Activated naive CD4-positive, alpha-beta T cell treated with anti-CD3 and anti-CD28 coated beads, Interleukin-2, amount 50 U/mL, for 24 hours (primary cell): ENCODE measurements at regions not wholly inside any gene's neighbourhood (a gene's known extent, or its start where the extent isn't known, plus 50 kb on each side); places are given as distances from the start of the nearest gene placed in this dataset.
"Not testable (repeated sequence)": the region's sequence is repeated elsewhere in the genome, so short reads cannot be mapped to it uniquely, and the experiment has no call there.

Experiments
- H3K27ac Mint-ChIP-seq: one replicate; pipeline ENCODE4 v1.8.0; 2021; ENCODE audit warnings: mild to moderate bottlenecking, mixed read lengths
- H3K27me3 Mint-ChIP-seq: one replicate; pipeline ENCODE4 v1.8.0; 2021; ENCODE audit warnings: mixed read lengths
- H3K36me3 Mint-ChIP-seq: one replicate; pipeline ENCODE4 v1.8.0; 2021; ENCODE audit warnings: mixed read lengths
- H3K4me1 Mint-ChIP-seq: one replicate; pipeline ENCODE4 v1.8.0; 2021; ENCODE audit warnings: mixed read lengths
- H3K4me3 Mint-ChIP-seq: one replicate; pipeline ENCODE4 v1.8.0; 2021; ENCODE audit warnings: mild to moderate bottlenecking, mixed read lengths
- H3K9me3 Mint-ChIP-seq: one replicate; pipeline ENCODE4 v1.8.0; 2021; ENCODE audit warnings: mixed read lengths

- H3K36me3 Mint-ChIP-seq: no peaks in the 10 kb centered on the region
These were observed 440.1 kb downstream of the CBLN4 start for GRCh38 chr20:55565096-55565773.

GRCh38 chr20:55561259-55561658 is 444.1 kb downstream of the CBLN4 start:
- peaks cover 2% of the 10 kb centered on the region for H3K27me3 Mint-ChIP-seq
- peaks cover 17% of the 10 kb centered on the region for H3K9me3 Mint-ChIP-seq
- H3K36me3 Mint-ChIP-seq: no peaks in the 10 kb centered on the region
- H3K27ac Mint-ChIP-seq: no peak overlapping the region
- H3K4me3 Mint-ChIP-seq: no peak overlapping the region
- no peaks in the 10 kb centered on the region for H3K4me1 Mint-ChIP-seq

More at GRCh38 chr20:55565096-55565773, 440.1 kb downstream of the CBLN4 start:
- H3K27me3 Mint-ChIP-seq: peaks cover 2% of the 10 kb centered on the region
- peaks cover 16% of the 10 kb centered on the region for H3K9me3 Mint-ChIP-seq
- no peak overlapping the region for H3K27ac Mint-ChIP-seq
- H3K4me1 Mint-ChIP-seq: no peaks in the 10 kb centered on the region
- H3K4me3 Mint-ChIP-seq: no peak overlapping the region

- H3K27me3 Mint-ChIP-seq: no peaks in the 10 kb centered on the region
- no peaks in the 10 kb centered on the region for H3K36me3 Mint-ChIP-seq
- H3K4me1 Mint-ChIP-seq: no peaks in the 10 kb centered on the region
- no peak overlapping the region for H3K4me3 Mint-ChIP-seq
- peaks cover 11% of the 10 kb centered on the region for H3K9me3 Mint-ChIP-seq
- no peak overlapping the region for H3K27ac Mint-ChIP-seq
These were observed 448.1 kb downstream of the CBLN4 start for GRCh38 chr20:55557191-55557590.

- no peak overlapping the region for H3K27ac Mint-ChIP-seq
- H3K4me3 Mint-ChIP-seq: no peak overlapping the region
- H3K27me3 Mint-ChIP-seq: no peaks in the 10 kb centered on the region
- H3K9me3 Mint-ChIP-seq: peaks cover 11% of the 10 kb centered on the region
- no peaks in the 10 kb centered on the region for H3K4me1 Mint-ChIP-seq
- H3K36me3 Mint-ChIP-seq: no peaks in the 10 kb centered on the region
These were observed 450.2 kb downstream of the CBLN4 start for GRCh38 chr20:55555075-55555650.

- peaks cover 4% of the 10 kb centered on the region for H3K9me3 Mint-ChIP-seq
- H3K4me1 Mint-ChIP-seq: no peaks in the 10 kb centered on the region
- no peak overlapping the region for H3K27ac Mint-ChIP-seq
- H3K27me3 Mint-ChIP-seq: no peaks in the 10 kb centered on the region
- no peaks in the 10 kb centered on the region for H3K36me3 Mint-ChIP-seq
- H3K4me3 Mint-ChIP-seq: no peak overlapping the region
These were observed 460.7 kb downstream of the CBLN4 start for GRCh38 chr20:55544638-55545037.

GRCh38 chr20:55540486-55540885 is 464.8 kb downstream of the CBLN4 start:
- Mint-ChIP-seq H3K4me3 (no peak overlapping the region), H3K36me3 (no peaks in the 10 kb centered on the region), H3K27ac (no peak overlapping the region), H3K27me3 (peaks cover 3% of the 10 kb centered on the region), H3K4me1 (no peaks in the 10 kb centered on the region), H3K9me3 (no peaks in the 10 kb centered on the region)

GRCh38 chr20:55540013-55540412 is 465.3 kb downstream of the CBLN4 start:
- Mint-ChIP-seq H3K27me3 (peaks cover 3% of the 10 kb centered on the region), H3K36me3 (no peaks in the 10 kb centered on the region), H3K4me3 (no peak overlapping the region), H3K27ac (no peak overlapping the region), H3K4me1 (no peaks in the 10 kb centered on the region), H3K9me3 (no peaks in the 10 kb centered on the region)

GRCh38 chr20:55538261-55538908 is 466.9 kb downstream of the CBLN4 start:
- H3K9me3 Mint-ChIP-seq: no peaks in the 10 kb centered on the region
- H3K27ac Mint-ChIP-seq: no peak overlapping the region
- peaks cover 3% of the 10 kb centered on the region for H3K27me3 Mint-ChIP-seq
- no peak overlapping the region for H3K4me3 Mint-ChIP-seq
- no peaks in the 10 kb centered on the region for H3K4me1 Mint-ChIP-seq
- no peaks in the 10 kb centered on the region for H3K36me3 Mint-ChIP-seq

- peaks cover 3% of the 10 kb centered on the region for H3K27me3 Mint-ChIP-seq
- H3K4me3 Mint-ChIP-seq: no peak overlapping the region
- no peaks in the 10 kb centered on the region for H3K4me1 Mint-ChIP-seq
- peaks cover 5% of the 10 kb centered on the region for H3K9me3 Mint-ChIP-seq
- H3K27ac Mint-ChIP-seq: no peak overlapping the region
- no peaks in the 10 kb centered on the region for H3K36me3 Mint-ChIP-seq
These were observed 470.0 kb downstream of the CBLN4 start for GRCh38 chr20:55535366-55535765.

GRCh38 chr20:55533632-55534031 is 471.7 kb downstream of the CBLN4 start:
- Mint-ChIP-seq H3K4me3 (no peak overlapping the region), H3K4me1 (no peaks in the 10 kb centered on the region), H3K9me3 (peaks cover 5% of the 10 kb centered on the region), H3K36me3 (no peaks in the 10 kb centered on the region), H3K27ac (no peak overlapping the region), H3K27me3 (peaks cover 3% of the 10 kb centered on the region)

- no peaks in the 10 kb centered on the region for H3K4me1 Mint-ChIP-seq
- no peak overlapping the region for H3K4me3 Mint-ChIP-seq
- H3K9me3 Mint-ChIP-seq: peaks cover 5% of the 10 kb centered on the region
- H3K27ac Mint-ChIP-seq: no peak overlapping the region
- no peaks in the 10 kb centered on the region for H3K36me3 Mint-ChIP-seq
- H3K27me3 Mint-ChIP-seq: no peaks in the 10 kb centered on the region
These were observed 474.6 kb downstream of the CBLN4 start for GRCh38 chr20:55530763-55531162.

- Mint-ChIP-seq H3K4me1 (no peaks in the 10 kb centered on the region), H3K4me3 (no peak overlapping the region), H3K27ac (no peak overlapping the region), H3K27me3 (no peaks in the 10 kb centered on the region), H3K9me3 (peaks cover 9% of the 10 kb centered on the region), H3K36me3 (no peaks in the 10 kb centered on the region)
These were observed 476.8 kb downstream of the CBLN4 start for GRCh38 chr20:55528482-55528881.

GRCh38 chr20:55522296-55522815 is 483.0 kb downstream of the CBLN4 start:
- H3K4me3 Mint-ChIP-seq: no peak overlapping the region
- H3K27ac Mint-ChIP-seq: no peak overlapping the region
- H3K27me3 Mint-ChIP-seq: no peaks in the 10 kb centered on the region
- no peaks in the 10 kb centered on the region for H3K4me1 Mint-ChIP-seq
- H3K36me3 Mint-ChIP-seq: no peaks in the 10 kb centered on the region
- H3K9me3 Mint-ChIP-seq: peaks cover 15% of the 10 kb centered on the region

GRCh38 chr20:55517584-55517983 is 487.7 kb downstream of the CBLN4 start:
- not testable (repeated sequence) for H3K36me3 Mint-ChIP-seq

GRCh38 chr20:55515832-55516231 is 489.5 kb downstream of the CBLN4 start:
- Mint-ChIP-seq H3K4me1 (no peaks in the 10 kb centered on the region), H3K27me3 (no peaks in the 10 kb centered on the region), H3K27ac (no peak overlapping the region), H3K4me3 (no peak overlapping the region), H3K36me3 (no peaks in the 10 kb centered on the region), H3K9me3 (peaks cover 8% of the 10 kb centered on the region)

More at GRCh38 chr20:55517584-55517983, 487.7 kb downstream of the CBLN4 start:
- not testable (repeated sequence) for H3K4me1 Mint-ChIP-seq, H3K4me3 Mint-ChIP-seq, H3K27ac Mint-ChIP-seq, H3K27me3 Mint-ChIP-seq
- peaks cover 14% of the 10 kb centered on the region for H3K9me3 Mint-ChIP-seq

- H3K27ac Mint-ChIP-seq: no peak overlapping the region
- no peaks in the 10 kb centered on the region for H3K27me3 Mint-ChIP-seq
- H3K9me3 Mint-ChIP-seq: peaks cover 4% of the 10 kb centered on the region
- H3K4me1 Mint-ChIP-seq: no peaks in the 10 kb centered on the region
- H3K4me3 Mint-ChIP-seq: no peak overlapping the region
- no peaks in the 10 kb centered on the region for H3K36me3 Mint-ChIP-seq
These were observed 490.8 kb downstream of the CBLN4 start for GRCh38 chr20:55514531-55514930.
